GM21717 (cell line): ENCODE measurements at regions not wholly inside any gene's neighbourhood (a gene's known extent, or its start where the extent isn't known, plus 50 kb on each side); places are given as distances from the start of the nearest gene placed in this dataset.

ENCODE experiments used
- ATAC-seq: cut with Tn5 transposase; IDR thresholded peaks from one replicate; pipeline ENCODE4 v1.9.1; 2021; ENCODE audit warnings: mild to moderate bottlenecking, moderate library complexity; ENCODE audit not compliant: unreplicated experiment

DNA sequence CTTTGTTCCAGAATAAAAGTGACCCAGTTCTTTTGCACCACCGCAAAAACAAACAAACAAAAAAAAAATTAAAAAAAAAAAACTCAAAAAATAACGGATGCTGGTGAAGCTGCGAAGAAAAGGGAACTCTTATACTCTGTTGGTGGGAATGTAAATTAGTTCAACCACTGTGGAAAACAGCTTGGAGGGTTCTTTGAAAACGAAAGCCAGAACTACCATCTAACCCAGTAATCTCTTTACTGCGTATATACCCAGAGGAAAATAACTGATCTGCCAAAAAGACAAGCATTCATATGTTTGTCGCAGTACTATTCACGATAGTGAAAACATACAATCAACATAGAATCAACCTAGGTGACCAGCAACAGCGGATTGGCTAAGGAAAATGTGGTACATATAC, 298.9 kb upstream of the CBLB start:
- no peak for ATAC-seq

- no peak for ATAC-seq
Measured at GRCh38 chr3:106168962-106169750, 300.3 kb upstream of the CBLB start.

DNA sequence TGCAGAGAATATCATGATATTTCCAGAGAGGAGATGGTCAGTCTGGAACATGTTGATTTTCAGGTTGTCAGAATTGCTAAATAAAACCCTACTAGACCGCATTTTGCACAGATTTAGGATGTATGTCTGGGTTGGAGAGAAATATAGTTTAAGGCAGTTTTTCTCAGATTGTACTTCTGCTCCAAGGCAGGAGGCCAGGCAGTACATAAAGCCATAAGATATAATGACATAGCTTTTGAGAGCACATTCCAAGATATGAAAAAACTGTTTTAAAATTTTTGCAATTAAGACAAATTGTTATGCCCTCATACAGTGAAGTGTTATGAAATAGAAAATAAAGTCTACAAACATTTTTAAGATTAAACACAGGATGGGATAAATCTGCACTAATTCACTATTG, 301.8 kb upstream of the CBLB start:
- ATAC-seq, result no peak

DNA sequence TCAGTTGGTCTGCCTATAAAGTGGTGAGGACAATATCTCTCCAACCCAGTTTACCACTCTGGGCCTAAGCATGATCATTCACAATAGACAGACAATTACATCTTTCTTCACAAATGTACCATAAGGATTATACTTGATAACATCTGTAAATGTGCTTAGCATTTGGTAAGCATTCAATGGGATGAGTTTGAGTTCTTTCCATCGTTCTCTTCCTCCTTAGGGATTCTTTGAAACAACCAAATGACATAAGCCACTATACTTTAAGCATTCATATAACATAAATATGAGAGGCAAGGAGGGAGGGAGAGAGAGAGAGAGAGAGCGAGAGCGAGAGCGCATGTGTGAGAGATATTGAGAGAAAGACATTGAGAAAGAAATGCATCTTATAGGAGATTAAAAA, 303.3 kb upstream of the CBLB start:
- no peak for ATAC-seq

GRCh38 chr3:106172780-106173179, 304.0 kb upstream of the CBLB start:
- ATAC-seq, result peak; percentile 42

- ATAC-seq, result no peak
Measured at GRCh38 chr3:106175276-106175675, 306.5 kb upstream of the CBLB start.

DNA sequence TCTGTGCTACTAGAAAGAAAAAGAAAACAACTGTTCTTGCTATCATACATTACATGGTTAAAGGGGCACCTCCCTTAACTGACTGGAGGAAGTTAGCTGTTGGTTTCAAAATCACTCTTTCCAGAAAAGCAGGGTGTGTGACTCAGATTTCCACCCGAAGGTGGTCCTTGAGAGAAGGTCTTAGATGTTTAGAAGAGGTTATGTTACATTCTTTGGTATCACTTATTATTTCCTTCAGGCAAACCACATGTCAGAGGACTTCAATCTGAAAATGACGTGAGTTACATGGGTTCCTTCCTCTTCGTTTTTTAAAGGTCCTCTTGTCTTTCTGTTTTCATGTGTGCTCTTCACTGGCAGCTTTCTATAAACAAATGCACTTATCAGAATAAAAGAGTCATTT, 307.9 kb upstream of the CBLB start:
- peak; percentile 95 for ATAC-seq

- ATAC-seq, result no peak
Measured at GRCh38 chr3:106182950-106183511, 314.2 kb upstream of the CBLB start.

DNA sequence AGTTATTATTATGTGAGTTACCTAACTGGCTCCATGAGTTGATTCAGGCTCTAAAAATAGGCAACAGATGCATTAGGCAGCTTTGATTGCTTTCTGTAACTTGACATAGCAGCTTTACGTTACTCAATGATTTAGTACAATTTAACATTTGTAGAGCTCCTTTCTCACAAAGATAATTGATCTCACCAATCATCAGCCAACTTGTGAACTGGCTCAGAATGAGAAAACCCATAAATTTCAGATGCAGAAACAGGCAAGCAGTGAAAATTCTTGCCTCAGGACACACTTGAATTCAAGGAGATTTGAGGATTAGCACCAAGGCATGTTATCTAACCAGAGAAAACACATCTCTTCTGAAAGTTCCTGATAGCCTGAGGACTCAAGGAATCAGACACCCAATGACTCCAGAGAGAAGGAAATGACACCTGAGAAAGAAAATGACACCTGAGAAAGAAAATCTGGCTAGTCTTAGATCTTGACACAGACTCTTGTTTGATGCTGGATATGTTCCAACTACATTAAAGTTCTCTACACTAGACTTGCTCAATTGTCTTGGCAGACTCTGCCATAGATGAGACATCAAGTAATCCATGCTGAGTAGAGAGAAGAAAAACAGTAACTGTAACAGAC, 315.1 kb upstream of the CBLB start:
- ATAC-seq, result peak; percentile 33

- peak; percentile 92 for ATAC-seq
Measured at GRCh38 chr3:106184540-106185457, 316.0 kb upstream of the CBLB start.

GRCh38 chr3:106185949-106186348, 317.1 kb upstream of the CBLB start:
- no peak for ATAC-seq

DNA sequence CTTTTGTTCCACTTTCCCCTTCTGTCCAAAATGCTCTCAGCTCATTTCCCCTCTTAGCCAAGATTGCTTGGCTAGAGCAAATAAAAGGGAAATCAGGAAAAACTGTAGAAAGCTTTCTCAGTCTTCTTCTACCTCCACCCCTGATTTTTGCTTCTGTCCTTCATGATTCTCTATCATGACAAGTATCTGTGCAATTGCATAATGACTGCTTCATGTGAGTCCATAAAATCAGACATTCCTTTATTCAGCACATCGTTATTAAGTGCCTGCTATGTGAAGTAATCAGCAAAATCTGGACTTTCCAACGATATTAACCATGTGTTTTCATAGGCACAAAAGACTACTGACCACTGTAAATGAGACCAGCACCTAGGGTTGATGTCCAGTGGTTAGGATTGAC, 321.5 kb upstream of the CBLB start:
- ATAC-seq, result no peak

- ATAC-seq, result no peak
Measured at GRCh38 chr3:106191211-106191610, 322.4 kb upstream of the CBLB start.

- no peak for ATAC-seq
Measured at GRCh38 chr3:106191913-106192312, 323.1 kb upstream of the CBLB start.

GRCh38 chr3:106193876-106194275, 325.1 kb upstream of the CBLB start:
- no peak for ATAC-seq

GRCh38 chr3:106194726-106195125, 325.9 kb upstream of the CBLB start:
- no peak for ATAC-seq

GRCh38 chr3:106197532-106198194, 328.9 kb upstream of the CBLB start:
- ATAC-seq, result no peak

DNA sequence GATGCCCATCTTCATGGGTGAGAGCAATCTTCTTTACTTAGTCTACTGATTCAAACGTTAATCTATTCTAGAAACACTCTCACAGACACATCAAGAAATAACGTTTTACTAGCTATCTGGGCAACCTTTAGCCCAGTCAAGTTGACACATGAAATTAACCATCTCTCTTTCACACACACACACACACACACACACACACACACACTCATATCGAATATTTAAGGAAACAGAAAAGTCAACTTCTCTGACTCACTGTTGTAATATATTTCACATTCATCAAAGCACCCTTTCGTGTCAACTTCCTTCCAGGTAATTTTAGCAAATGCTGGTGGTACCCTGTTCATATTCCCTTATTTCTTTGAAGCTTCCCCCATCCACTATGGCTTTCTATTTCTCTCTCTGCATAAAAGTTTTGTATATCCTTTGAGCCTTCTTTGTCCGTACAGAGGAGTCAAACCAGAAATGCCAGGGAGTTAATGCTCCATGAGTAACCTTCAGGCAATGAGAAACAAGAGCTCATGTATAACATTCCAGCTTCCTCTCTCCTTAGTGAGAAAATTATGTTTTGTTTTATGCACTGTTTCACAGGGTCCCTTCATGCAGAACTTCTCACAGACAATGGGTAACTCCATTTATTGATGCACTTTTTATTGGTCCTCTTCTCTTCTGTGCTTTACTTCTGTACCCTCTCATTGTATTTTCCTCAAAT, 335.5 kb upstream of the CBLB start:
- no peak for ATAC-seq

GRCh38 chr3:106206146-106206545, 337.3 kb upstream of the CBLB start:
- peak; percentile 92 for ATAC-seq

DNA sequence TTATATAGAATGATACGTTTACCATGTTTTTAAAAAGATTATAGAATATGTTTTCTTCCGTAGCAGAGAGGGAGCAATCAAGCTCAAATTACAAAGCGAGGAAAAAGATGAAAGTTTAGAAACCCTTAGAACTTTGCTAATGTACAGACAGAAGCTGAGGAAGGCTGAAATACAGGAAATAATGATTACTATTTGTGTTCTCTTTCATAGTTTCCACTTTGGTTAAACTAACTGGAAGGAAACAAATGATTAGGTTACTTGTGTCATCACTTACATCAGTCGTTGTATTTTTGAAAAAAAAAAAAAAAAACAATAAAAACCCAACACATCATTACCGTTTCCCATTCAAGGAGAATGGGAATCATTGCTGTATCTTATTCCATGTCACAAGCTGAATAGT, 337.8 kb upstream of the CBLB start:
- no peak for ATAC-seq
